AG09319 (cell line): ENCODE measurements at regions not wholly inside any gene's neighbourhood (a gene's known extent, or its start where the extent isn't known, plus 50 kb on each side); places are given as distances from the start of the nearest gene placed in this dataset.

ENCODE experiments used
- DNase-seq: peaks from one replicate; pipeline ENCODE4 v3.0.0-alpha.2; 2010; ENCODE audit warnings: low read depth; ENCODE audit errors: extremely low read depth
- CTCF ChIP-seq: IDR thresholded peaks from 2 replicates; pipeline ENCODE4 v1.5.1; 2011; ENCODE audit warnings: low read depth, mild to moderate bottlenecking, inconsistent platforms, low read length, moderate library complexity

- TF ChIP-seq CTCF, result no peak
- DNase-seq, result no peak
Measured at GRCh38 chr18:39602131-39602530, 2036.5 kb upstream of the CELF4 start.

GRCh38 chr18:39600894-39601293, 2035.3 kb upstream of the CELF4 start:
- DNase-seq, result no peak
- no peak for TF ChIP-seq CTCF

GRCh38 chr18:39599251-39599650, 2033.7 kb upstream of the CELF4 start:
- no peak for TF ChIP-seq CTCF
- DNase-seq, result no peak

- no peak for TF ChIP-seq CTCF
Measured at GRCh38 chr18:39596891-39597290, 2031.3 kb upstream of the CELF4 start.

GRCh38 chr18:39596221-39596620, 2030.6 kb upstream of the CELF4 start:
- DNase-seq, result no peak
- TF ChIP-seq CTCF, result no peak

More at GRCh38 chr18:39596891-39597290, 2031.3 kb upstream of the CELF4 start:
- DNase-seq, result no peak

GRCh38 chr18:39594206-39594605, 2028.6 kb upstream of the CELF4 start:
- no peak for TF ChIP-seq CTCF
- DNase-seq, result no peak

- no peak for DNase-seq
Measured at GRCh38 chr18:39591649-39592048, 2026.1 kb upstream of the CELF4 start.

More at GRCh38 chr18:39591649-39592048, 2026.1 kb upstream of the CELF4 start:
- no peak for TF ChIP-seq CTCF
